ENCODE measurements at regions not wholly inside any gene's neighbourhood (a gene's known extent, or its start where the extent isn't known, plus 50 kb on each side); places are given as distances from the start of the nearest gene placed in this dataset.

GRCh38 chr1:73913025-73913424, 285.0 kb downstream of the LRRIQ3 start:
- TF ChIP-seq, protein P1, sequence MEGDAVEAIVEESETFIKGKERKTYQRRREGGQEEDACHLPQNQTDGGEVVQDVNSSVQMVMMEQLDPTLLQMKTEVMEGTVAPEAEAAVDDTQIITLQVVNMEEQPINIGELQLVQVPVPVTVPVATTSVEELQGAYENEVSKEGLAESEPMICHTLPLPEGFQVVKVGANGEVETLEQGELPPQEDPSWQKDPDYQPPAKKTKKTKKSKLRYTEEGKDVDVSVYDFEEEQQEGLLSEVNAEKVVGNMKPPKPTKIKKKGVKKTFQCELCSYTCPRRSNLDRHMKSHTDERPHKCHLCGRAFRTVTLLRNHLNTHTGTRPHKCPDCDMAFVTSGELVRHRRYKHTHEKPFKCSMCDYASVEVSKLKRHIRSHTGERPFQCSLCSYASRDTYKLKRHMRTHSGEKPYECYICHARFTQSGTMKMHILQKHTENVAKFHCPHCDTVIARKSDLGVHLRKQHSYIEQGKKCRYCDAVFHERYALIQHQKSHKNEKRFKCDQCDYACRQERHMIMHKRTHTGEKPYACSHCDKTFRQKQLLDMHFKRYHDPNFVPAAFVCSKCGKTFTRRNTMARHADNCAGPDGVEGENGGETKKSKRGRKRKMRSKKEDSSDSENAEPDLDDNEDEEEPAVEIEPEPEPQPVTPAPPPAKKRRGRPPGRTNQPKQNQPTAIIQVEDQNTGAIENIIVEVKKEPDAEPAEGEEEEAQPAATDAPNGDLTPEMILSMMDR (conservative IDR thresholded peaks at IDR 0.05; ENCODE audit: low read depth, low read length) = no peak
- DNase-seq (ENCODE audit: low read depth) = no peak
- H3K4me3 ChIP-seq (ENCODE audit: low read length) = no peak overlapping the region

- no peak for DNase-seq (ENCODE audit: low read depth)
Measured at GRCh38 chr1:73911849-73912248, 286.1 kb downstream of the LRRIQ3 start.

GRCh38 chr1:73910466-73910865, 287.5 kb downstream of the LRRIQ3 start:
- peak; percentile 77 for DNase-seq (ENCODE audit: low read depth)
- no peak overlapping the region for H3K4me3 ChIP-seq (ENCODE audit: low read length)
- TF ChIP-seq, protein P1 (conservative IDR thresholded peaks at IDR 0.05; ENCODE audit: low read depth, low read length) = no peak

More at GRCh38 chr1:73911849-73912248, 286.1 kb downstream of the LRRIQ3 start:
- TF ChIP-seq, protein P1 (conservative IDR thresholded peaks at IDR 0.05; ENCODE audit: low read depth, low read length) = no peak
- no peak overlapping the region for H3K4me3 ChIP-seq (ENCODE audit: low read length)

DNA sequence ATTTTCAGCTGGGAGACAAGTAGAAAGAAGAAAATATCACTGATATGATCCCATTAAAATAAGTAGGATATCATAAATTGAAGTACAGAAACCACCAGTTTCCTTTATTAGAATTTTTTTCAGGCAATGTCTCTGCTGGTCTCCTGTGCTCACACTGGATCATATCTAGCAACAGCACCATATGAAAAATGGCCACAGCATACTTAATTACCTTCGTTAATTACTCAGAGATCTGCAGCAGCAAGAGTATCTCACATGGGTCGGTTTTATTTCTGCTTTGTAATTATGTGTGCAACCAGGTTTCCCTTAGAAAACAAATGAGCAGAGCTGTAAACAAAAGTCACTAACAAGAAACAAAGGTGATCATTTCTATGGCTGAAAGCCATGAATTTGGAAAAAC, 287.9 kb downstream of the LRRIQ3 start:
- H3K4me3 ChIP-seq (ENCODE audit: low read length) = no peak overlapping the region
- no peak for DNase-seq (ENCODE audit: low read depth)
- TF ChIP-seq, protein P1 (conservative IDR thresholded peaks at IDR 0.05; ENCODE audit: low read depth, low read length) = no peak

DNA sequence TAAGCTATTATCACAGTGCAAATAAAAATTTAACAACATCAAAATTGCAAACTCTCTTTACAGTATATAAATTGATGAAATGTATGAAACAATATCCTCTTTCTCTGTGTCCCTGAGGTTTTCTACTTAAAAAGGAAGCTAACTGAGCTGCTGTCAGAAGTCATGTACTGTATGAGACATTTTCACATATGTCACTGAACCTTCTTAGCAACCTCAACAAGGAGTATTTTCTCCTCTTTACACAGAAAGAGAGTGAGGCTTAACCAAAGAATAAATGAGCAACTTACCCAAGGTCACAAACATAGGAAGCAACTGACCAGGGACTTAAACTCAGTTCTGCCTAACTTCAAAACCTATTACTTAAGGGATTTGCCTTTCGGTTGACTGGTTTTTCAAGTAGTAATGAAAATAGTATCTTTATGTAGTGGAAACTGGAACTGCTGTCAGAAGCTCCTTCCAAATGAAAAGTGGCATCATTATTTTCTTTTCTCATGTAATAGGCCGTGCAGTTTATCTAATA, 288.9 kb downstream of the LRRIQ3 start:
- TF ChIP-seq, protein P1 (conservative IDR thresholded peaks at IDR 0.05; ENCODE audit: low read depth, low read length) = no peak
- DNase-seq (ENCODE audit: low read depth) = peak; percentile 55

DNA sequence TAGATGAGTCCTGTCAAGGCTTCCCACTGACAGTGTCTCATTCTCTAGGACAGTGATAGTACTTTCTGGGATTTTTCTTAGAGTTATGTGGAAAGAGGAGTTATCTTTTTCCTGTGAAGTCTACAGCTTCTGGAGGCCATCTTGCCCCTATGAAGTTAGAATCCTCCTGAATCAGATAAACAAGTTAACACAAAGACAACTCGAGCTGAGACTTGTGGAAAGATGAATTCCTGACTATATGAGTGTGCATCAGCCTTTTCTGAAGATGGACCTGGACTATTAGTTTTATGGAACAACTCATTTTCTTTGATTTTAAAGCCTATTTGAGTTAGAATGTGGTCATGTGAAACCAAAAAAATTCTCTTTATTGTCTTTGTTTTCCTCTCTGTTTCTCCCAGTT, 290.9 kb downstream of the LRRIQ3 start:
- no peak overlapping the region for H3K4me3 ChIP-seq (ENCODE audit: low read length)
- DNase-seq (ENCODE audit: low read depth) = no peak
- TF ChIP-seq, protein P1 (conservative IDR thresholded peaks at IDR 0.05; ENCODE audit: low read depth, low read length) = no peak

More for the DNA sequence above, 288.9 kb downstream of the LRRIQ3 start:
- H3K4me3 ChIP-seq (ENCODE audit: low read length) = no peak overlapping the region

DNA sequence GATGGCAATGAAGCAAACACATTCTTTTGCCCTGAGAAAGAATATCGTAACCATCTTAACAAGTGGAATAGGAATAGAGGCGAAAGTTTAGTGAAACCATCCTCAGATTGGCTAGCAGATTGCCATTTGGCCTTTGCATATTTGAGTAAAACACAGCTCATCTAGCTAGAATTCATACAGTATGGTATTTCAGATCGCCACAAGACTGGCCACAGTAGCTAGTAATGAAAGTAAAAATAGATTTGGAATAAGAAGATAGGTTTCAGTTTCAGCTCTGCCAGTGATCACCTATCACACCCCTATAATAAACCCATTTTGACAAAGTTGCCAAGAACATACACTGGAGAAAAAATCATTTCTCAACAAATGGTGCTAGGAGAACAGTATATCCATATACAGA, 294.9 kb downstream of the LRRIQ3 start:
- H3K4me3 ChIP-seq (ENCODE audit: low read length) = no peak overlapping the region
- TF ChIP-seq, protein P1 (conservative IDR thresholded peaks at IDR 0.05; ENCODE audit: low read depth, low read length) = no peak
- DNase-seq (ENCODE audit: low read depth) = no peak

Measured in retinal pigment epithelial cell (primary cell).